ENCODE measurements at regions not wholly inside any gene's neighbourhood (a gene's known extent, or its start where the extent isn't known, plus 50 kb on each side); places are given as distances from the start of the nearest gene placed in this dataset.

DNA sequence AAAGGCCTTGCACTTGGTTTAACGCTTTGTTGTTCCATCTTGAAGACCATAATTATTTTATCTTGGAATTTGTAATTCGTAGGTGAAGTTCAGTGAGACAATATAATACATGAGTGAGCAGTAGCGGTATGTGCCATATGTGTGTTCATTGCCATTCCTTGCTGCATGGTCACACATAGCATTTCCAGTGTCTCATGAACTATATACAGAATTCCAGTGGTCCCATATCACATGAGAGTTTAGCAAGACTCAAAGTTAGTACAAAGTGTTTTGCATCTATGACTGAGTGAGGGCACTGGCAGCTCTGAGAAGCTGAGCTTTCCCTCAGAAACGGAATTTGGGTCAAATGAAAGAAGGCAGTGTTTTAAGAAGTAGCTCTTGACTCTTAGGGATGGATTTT is 359.8 kb downstream of the FOXG1 start:
- H3K9me3 ChIP-seq (ENCODE audit: control insufficient read depth in 1 of 2, low read length in 2 of 2): no peaks in the 10 kb centered on the region
- H3K4me1 ChIP-seq (ENCODE audit: control insufficient read depth in 1 of 2, insufficient read depth in 2 of 2, low read length in 2 of 2): no peaks in the 10 kb centered on the region
- H3K36me3 ChIP-seq (ENCODE audit: control insufficient read depth in 1 of 2, insufficient read depth in 2 of 2, low read length in 2 of 2): no peaks in the 10 kb centered on the region
- H3K27me3 ChIP-seq (ENCODE audit: control insufficient read depth in 1 of 2, insufficient read depth in 2 of 2, low read length in 2 of 2): no peaks in the 10 kb centered on the region
- no peak overlapping the region for H3K9ac ChIP-seq (ENCODE audit: low read depth in 1 of 2, low read length in 2 of 2)
- no peak overlapping the region for H3K27ac ChIP-seq (ENCODE audit: low read depth, low read length)
- no peak overlapping the region for H3K4me3 ChIP-seq (ENCODE audit: low read depth in 1 of 2, low read length in 2 of 2)

DNA sequence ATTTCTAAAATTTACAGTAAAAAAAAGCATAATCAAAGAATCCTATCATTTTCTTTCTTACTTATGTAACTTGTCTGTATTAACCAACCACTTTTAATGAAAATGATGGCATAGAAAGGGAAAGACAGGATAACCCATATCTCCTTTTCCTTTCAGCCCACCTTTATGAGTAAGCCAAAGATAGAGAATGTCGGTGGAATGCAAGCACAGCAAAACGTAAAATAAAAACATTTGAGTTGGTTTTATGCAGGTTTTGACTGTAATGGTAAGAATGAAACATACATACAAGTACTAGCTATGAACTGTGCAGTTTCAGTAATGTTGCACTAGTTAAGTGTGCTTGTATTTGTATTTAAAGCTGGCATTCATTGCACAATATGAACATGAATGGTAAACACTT is 360.3 kb downstream of the FOXG1 start:
- H3K4me1 ChIP-seq (ENCODE audit: control insufficient read depth in 1 of 2, insufficient read depth in 2 of 2, low read length in 2 of 2): no peaks in the 10 kb centered on the region
- no peaks in the 10 kb centered on the region for H3K27me3 ChIP-seq (ENCODE audit: control insufficient read depth in 1 of 2, insufficient read depth in 2 of 2, low read length in 2 of 2)
- H3K36me3 ChIP-seq (ENCODE audit: control insufficient read depth in 1 of 2, insufficient read depth in 2 of 2, low read length in 2 of 2): no peaks in the 10 kb centered on the region
- no peaks in the 10 kb centered on the region for H3K9me3 ChIP-seq (ENCODE audit: control insufficient read depth in 1 of 2, low read length in 2 of 2)
- H3K9ac ChIP-seq (ENCODE audit: low read depth in 1 of 2, low read length in 2 of 2): no peak overlapping the region
- H3K4me3 ChIP-seq (ENCODE audit: low read depth in 1 of 2, low read length in 2 of 2): no peak overlapping the region
- no peak overlapping the region for H3K27ac ChIP-seq (ENCODE audit: low read depth, low read length)

DNA sequence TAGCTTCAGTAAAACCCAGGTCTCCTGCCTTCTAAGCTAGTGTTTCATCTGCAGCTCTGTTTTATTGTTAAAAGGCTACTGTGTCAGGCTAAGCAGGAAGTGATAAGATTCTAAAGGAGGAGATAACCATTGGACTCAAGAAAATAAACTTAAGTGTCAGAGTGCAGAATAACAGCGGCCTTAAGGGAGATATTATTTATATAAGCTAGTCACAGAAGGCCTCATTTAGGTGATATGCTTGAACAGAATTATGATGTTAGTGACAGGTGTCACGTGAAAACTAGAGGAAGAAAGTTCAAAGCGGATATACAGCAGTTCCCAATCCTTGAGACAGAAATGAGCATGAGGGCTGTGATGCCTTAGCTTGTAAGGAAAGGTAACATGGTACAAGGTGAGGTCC is 373.4 kb downstream of the FOXG1 start:
- Histone ChIP-seq H3K27me3 (ENCODE audit: control insufficient read depth in 1 of 2, insufficient read depth in 2 of 2, low read length in 2 of 2) (no peaks in the 10 kb centered on the region), H3K9ac (ENCODE audit: low read depth in 1 of 2, low read length in 2 of 2) (no peak overlapping the region), H3K4me1 (ENCODE audit: control insufficient read depth in 1 of 2, insufficient read depth in 2 of 2, low read length in 2 of 2) (no peaks in the 10 kb centered on the region), H3K27ac (ENCODE audit: low read depth, low read length) (no peak overlapping the region), H3K4me3 (ENCODE audit: low read depth in 1 of 2, low read length in 2 of 2) (no peak overlapping the region), H3K9me3 (ENCODE audit: control insufficient read depth in 1 of 2, low read length in 2 of 2) (no peaks in the 10 kb centered on the region), H3K36me3 (ENCODE audit: control insufficient read depth in 1 of 2, insufficient read depth in 2 of 2, low read length in 2 of 2) (no peaks in the 10 kb centered on the region)

DNA sequence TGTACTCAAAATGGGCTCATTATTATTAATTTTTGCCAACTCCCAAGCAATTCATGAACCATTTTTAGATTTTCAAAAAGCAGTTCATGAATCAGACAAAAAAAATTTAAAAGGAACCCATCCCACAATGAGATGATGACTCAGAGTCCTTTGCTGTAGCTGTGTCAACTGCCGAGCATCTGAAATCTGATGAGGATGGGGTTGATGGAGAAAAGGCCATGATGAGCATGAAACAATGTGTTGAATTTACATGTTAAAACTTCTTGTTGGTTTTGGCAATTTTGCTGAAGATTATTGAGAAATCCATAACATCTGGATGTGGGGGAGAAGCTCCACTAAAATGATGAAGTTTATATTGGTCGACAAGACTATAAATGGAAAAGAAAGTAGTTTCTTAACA is 378.0 kb downstream of the FOXG1 start:
- H3K9me3 ChIP-seq (ENCODE audit: control insufficient read depth in 1 of 2, low read length in 2 of 2): no peaks in the 10 kb centered on the region
- H3K27me3 ChIP-seq (ENCODE audit: control insufficient read depth in 1 of 2, insufficient read depth in 2 of 2, low read length in 2 of 2): no peaks in the 10 kb centered on the region
- no peaks in the 10 kb centered on the region for H3K36me3 ChIP-seq (ENCODE audit: control insufficient read depth in 1 of 2, insufficient read depth in 2 of 2, low read length in 2 of 2)
- H3K27ac ChIP-seq (ENCODE audit: low read depth, low read length): no peak overlapping the region
- H3K4me3 ChIP-seq (ENCODE audit: low read depth in 1 of 2, low read length in 2 of 2): no peak overlapping the region
- no peaks in the 10 kb centered on the region for H3K4me1 ChIP-seq (ENCODE audit: control insufficient read depth in 1 of 2, insufficient read depth in 2 of 2, low read length in 2 of 2)
- no peak overlapping the region for H3K9ac ChIP-seq (ENCODE audit: low read depth in 1 of 2, low read length in 2 of 2)

DNA sequence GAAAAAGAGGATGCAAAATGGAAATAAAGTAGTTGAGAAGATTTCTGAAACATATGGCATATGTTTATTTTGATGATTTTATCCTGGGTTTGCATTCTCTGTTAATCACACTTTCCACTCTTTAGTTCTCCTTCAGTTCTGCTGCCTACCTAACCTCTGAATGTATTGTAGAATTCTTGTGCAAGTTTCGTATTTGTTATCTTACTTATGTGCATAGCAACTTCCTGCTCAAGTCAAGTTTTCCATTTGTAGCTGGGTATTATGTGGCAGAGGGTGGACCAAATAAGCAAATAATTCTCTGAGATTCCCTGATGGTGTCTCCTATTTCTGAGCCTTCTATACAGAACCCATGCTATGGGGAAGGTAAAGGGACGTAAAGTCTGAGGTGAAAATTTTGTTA is 381.6 kb downstream of the FOXG1 start:
- Histone ChIP-seq H3K4me1 (ENCODE audit: control insufficient read depth in 1 of 2, insufficient read depth in 2 of 2, low read length in 2 of 2) (no peaks in the 10 kb centered on the region), H3K9me3 (ENCODE audit: control insufficient read depth in 1 of 2, low read length in 2 of 2) (no peaks in the 10 kb centered on the region), H3K4me3 (ENCODE audit: low read depth in 1 of 2, low read length in 2 of 2) (no peak overlapping the region), H3K27me3 (ENCODE audit: control insufficient read depth in 1 of 2, insufficient read depth in 2 of 2, low read length in 2 of 2) (no peaks in the 10 kb centered on the region), H3K36me3 (ENCODE audit: control insufficient read depth in 1 of 2, insufficient read depth in 2 of 2, low read length in 2 of 2) (no peaks in the 10 kb centered on the region), H3K27ac (ENCODE audit: low read depth, low read length) (no peak overlapping the region), H3K9ac (ENCODE audit: low read depth in 1 of 2, low read length in 2 of 2) (no peak overlapping the region)

DNA sequence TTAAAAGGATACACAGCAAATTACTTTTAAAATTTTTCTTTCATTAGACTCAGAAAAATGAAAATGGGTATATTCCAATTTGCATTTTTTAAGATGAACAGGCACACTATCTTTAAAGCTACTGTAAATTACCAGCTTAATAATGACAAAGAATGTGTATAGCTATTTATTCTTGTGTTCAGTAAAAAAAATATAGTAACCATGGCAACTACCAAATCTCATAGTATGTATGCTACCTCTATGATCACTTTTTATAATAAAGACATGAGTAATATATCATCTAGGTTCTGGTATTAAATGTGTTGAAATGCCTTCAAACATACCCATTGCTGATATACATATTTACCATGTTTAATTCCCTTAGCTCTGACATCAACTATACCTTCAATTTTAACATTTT is 383.2 kb downstream of the FOXG1 start:
- no peaks in the 10 kb centered on the region for H3K4me1 ChIP-seq (ENCODE audit: control insufficient read depth in 1 of 2, insufficient read depth in 2 of 2, low read length in 2 of 2)
- no peaks in the 10 kb centered on the region for H3K27me3 ChIP-seq (ENCODE audit: control insufficient read depth in 1 of 2, insufficient read depth in 2 of 2, low read length in 2 of 2)
- no peak overlapping the region for H3K4me3 ChIP-seq (ENCODE audit: low read depth in 1 of 2, low read length in 2 of 2)
- no peak overlapping the region for H3K9ac ChIP-seq (ENCODE audit: low read depth in 1 of 2, low read length in 2 of 2)
- no peaks in the 10 kb centered on the region for H3K36me3 ChIP-seq (ENCODE audit: control insufficient read depth in 1 of 2, insufficient read depth in 2 of 2, low read length in 2 of 2)
- H3K9me3 ChIP-seq (ENCODE audit: control insufficient read depth in 1 of 2, low read length in 2 of 2): no peaks in the 10 kb centered on the region
- no peak overlapping the region for H3K27ac ChIP-seq (ENCODE audit: low read depth, low read length)

DNA sequence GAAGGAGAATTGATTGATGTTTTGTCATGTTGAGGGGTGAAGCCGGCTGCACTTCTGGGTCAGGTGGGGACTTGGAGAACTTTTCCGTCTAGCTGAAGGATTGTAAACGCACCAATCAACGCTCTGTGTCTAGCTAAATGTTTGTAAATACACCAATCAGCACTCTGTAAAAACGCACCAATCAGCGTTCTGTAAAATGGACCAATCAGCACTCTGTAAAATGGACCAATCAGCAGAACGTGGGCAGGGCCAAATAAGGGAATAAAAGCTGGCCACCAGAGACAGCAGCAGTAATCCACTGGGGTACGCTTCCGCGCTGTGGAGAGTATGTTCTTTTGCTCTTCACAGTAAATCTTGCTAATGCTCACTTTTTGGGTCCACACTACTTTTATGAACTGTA is 384.1 kb downstream of the FOXG1 start:
- no peak overlapping the region for H3K9ac ChIP-seq (ENCODE audit: low read depth in 1 of 2, low read length in 2 of 2)
- no peaks in the 10 kb centered on the region for H3K4me1 ChIP-seq (ENCODE audit: control insufficient read depth in 1 of 2, insufficient read depth in 2 of 2, low read length in 2 of 2)
- no peak overlapping the region for H3K27ac ChIP-seq (ENCODE audit: low read depth, low read length)
- no peaks in the 10 kb centered on the region for H3K36me3 ChIP-seq (ENCODE audit: control insufficient read depth in 1 of 2, insufficient read depth in 2 of 2, low read length in 2 of 2)
- H3K4me3 ChIP-seq (ENCODE audit: low read depth in 1 of 2, low read length in 2 of 2): no peak overlapping the region
- no peaks in the 10 kb centered on the region for H3K9me3 ChIP-seq (ENCODE audit: control insufficient read depth in 1 of 2, low read length in 2 of 2)
- no peaks in the 10 kb centered on the region for H3K27me3 ChIP-seq (ENCODE audit: control insufficient read depth in 1 of 2, insufficient read depth in 2 of 2, low read length in 2 of 2)

DNA sequence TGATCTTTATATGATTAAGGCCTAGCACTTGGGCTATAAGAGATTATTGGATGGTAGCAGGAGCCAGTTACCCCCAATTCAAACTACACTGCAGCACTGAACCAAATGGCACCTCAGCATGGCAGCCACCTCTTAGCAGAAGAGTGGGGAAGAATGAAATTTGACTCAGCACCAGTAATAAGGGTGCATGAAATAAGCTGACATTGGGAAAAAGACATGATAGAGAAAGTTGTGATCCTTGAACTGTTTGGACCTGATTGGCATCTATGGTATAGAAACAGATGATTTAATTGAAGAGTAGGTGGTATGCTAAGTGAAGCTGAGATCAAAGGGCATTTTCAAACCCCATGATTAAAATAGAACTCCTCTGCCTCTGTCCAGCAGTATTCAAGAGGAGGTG is 389.5 kb downstream of the FOXG1 start:
- Histone ChIP-seq H3K9me3 (ENCODE audit: control insufficient read depth in 1 of 2, low read length in 2 of 2) (no peaks in the 10 kb centered on the region), H3K27ac (ENCODE audit: low read depth, low read length) (no peak overlapping the region), H3K4me1 (ENCODE audit: control insufficient read depth in 1 of 2, insufficient read depth in 2 of 2, low read length in 2 of 2) (no peaks in the 10 kb centered on the region), H3K9ac (ENCODE audit: low read depth in 1 of 2, low read length in 2 of 2) (no peak overlapping the region), H3K36me3 (ENCODE audit: control insufficient read depth in 1 of 2, insufficient read depth in 2 of 2, low read length in 2 of 2) (no peaks in the 10 kb centered on the region), H3K27me3 (ENCODE audit: control insufficient read depth in 1 of 2, insufficient read depth in 2 of 2, low read length in 2 of 2) (no peaks in the 10 kb centered on the region), H3K4me3 (ENCODE audit: low read depth in 1 of 2, low read length in 2 of 2) (no peak overlapping the region)

DNA sequence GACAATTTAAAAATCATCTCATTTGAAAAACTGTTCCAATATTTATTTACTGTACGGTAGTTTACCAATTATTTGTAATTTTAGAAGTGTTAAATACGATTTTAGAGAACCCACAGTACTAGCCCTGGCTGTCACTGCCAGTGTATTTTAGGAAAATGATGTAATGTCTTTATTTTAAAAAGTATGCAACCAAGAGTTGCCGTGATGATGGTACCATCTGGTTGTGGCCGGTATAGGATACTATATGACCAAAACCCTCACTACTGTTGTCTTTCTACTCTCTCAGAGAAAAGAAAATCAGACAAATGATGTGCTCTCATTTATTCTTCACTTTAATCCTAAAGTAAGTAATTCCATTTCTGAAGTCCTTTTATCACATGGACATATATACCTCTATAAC is 395.0 kb downstream of the FOXG1 start:
- Histone ChIP-seq H3K27ac (ENCODE audit: low read depth, low read length) (no peak overlapping the region), H3K9ac (ENCODE audit: low read depth in 1 of 2, low read length in 2 of 2) (no peak overlapping the region)

DNA sequence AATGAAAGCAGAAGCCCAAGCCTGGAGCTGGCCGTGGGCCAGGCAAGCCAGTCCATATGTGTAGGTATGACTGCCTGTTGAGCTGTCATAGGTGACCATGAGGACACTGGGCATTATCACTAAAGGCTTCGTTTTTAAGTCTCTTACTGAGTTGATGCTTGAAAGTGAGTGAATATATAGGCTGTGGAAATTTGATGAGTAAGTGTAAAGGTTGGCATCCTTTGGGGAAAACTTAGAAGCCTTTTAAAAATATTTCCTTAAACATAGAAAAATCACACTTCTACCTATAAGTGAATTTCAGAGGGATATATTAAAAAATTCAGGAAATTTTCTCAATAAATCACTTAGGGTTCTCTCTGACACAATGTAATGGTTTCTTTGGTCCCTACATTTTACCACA is 396.5 kb downstream of the FOXG1 start:
- Histone ChIP-seq H3K9ac (ENCODE audit: low read depth in 1 of 2, low read length in 2 of 2) (no peak overlapping the region), H3K36me3 (ENCODE audit: control insufficient read depth in 1 of 2, insufficient read depth in 2 of 2, low read length in 2 of 2) (no peaks in the 10 kb centered on the region), H3K27me3 (ENCODE audit: control insufficient read depth in 1 of 2, insufficient read depth in 2 of 2, low read length in 2 of 2) (no peaks in the 10 kb centered on the region), H3K4me1 (ENCODE audit: control insufficient read depth in 1 of 2, insufficient read depth in 2 of 2, low read length in 2 of 2) (no peaks in the 10 kb centered on the region), H3K9me3 (ENCODE audit: control insufficient read depth in 1 of 2, low read length in 2 of 2) (no peaks in the 10 kb centered on the region), H3K4me3 (ENCODE audit: low read depth in 1 of 2, low read length in 2 of 2) (no peak overlapping the region), H3K27ac (ENCODE audit: low read depth, low read length) (no peak overlapping the region)

More for the DNA sequence above, 395.0 kb downstream of the FOXG1 start:
- H3K4me3 ChIP-seq (ENCODE audit: low read depth in 1 of 2, low read length in 2 of 2): no peak overlapping the region
- no peaks in the 10 kb centered on the region for H3K4me1 ChIP-seq (ENCODE audit: control insufficient read depth in 1 of 2, insufficient read depth in 2 of 2, low read length in 2 of 2)
- H3K27me3 ChIP-seq (ENCODE audit: control insufficient read depth in 1 of 2, insufficient read depth in 2 of 2, low read length in 2 of 2): no peaks in the 10 kb centered on the region
- no peaks in the 10 kb centered on the region for H3K9me3 ChIP-seq (ENCODE audit: control insufficient read depth in 1 of 2, low read length in 2 of 2)
- H3K36me3 ChIP-seq (ENCODE audit: control insufficient read depth in 1 of 2, insufficient read depth in 2 of 2, low read length in 2 of 2): no peaks in the 10 kb centered on the region

DNA sequence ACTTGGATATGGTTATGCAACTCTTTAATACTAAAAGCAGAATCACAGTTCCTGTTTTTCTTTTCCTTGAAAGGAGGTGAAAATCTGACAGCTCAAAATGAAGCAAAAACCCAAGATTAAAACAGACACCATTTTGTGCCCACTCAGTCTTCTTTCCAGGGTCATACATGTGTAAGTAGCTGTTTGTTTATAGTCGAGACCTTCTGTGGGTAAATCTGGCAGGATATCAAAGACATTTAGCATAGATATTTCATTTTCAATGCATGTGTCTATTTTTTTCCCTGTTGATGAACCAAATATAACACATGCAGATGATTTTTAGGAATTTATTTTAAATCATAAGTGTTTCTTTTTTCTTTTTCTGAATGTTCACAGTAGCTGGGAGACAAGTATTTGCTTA is 398.8 kb downstream of the FOXG1 start:
- Histone ChIP-seq H3K27ac (ENCODE audit: low read depth, low read length) (no peak overlapping the region), H3K4me1 (ENCODE audit: control insufficient read depth in 1 of 2, insufficient read depth in 2 of 2, low read length in 2 of 2) (no peaks in the 10 kb centered on the region), H3K36me3 (ENCODE audit: control insufficient read depth in 1 of 2, insufficient read depth in 2 of 2, low read length in 2 of 2) (no peaks in the 10 kb centered on the region), H3K9ac (ENCODE audit: low read depth in 1 of 2, low read length in 2 of 2) (no peak overlapping the region), H3K4me3 (ENCODE audit: low read depth in 1 of 2, low read length in 2 of 2) (no peak overlapping the region), H3K9me3 (ENCODE audit: control insufficient read depth in 1 of 2, low read length in 2 of 2) (no peaks in the 10 kb centered on the region), H3K27me3 (ENCODE audit: control insufficient read depth in 1 of 2, insufficient read depth in 2 of 2, low read length in 2 of 2) (no peaks in the 10 kb centered on the region)

All from duodenal mucosa (tissue), 2 donors.